ENCODE measurements at regions not wholly inside any gene's neighbourhood (a gene's known extent, or its start where the extent isn't known, plus 50 kb on each side); places are given as distances from the start of the nearest gene placed in this dataset.

- ChIA-PET CTCF (interaction anchor here (1.5 to 2.0 kb wide), 2 partner anchors 13 to 187 kb away, joined by 3 to 4 read pairs; no protein-coding TSS in a partner anchor), POLR2A (no interaction called here)
- TF ChIP-seq, protein P1, sequence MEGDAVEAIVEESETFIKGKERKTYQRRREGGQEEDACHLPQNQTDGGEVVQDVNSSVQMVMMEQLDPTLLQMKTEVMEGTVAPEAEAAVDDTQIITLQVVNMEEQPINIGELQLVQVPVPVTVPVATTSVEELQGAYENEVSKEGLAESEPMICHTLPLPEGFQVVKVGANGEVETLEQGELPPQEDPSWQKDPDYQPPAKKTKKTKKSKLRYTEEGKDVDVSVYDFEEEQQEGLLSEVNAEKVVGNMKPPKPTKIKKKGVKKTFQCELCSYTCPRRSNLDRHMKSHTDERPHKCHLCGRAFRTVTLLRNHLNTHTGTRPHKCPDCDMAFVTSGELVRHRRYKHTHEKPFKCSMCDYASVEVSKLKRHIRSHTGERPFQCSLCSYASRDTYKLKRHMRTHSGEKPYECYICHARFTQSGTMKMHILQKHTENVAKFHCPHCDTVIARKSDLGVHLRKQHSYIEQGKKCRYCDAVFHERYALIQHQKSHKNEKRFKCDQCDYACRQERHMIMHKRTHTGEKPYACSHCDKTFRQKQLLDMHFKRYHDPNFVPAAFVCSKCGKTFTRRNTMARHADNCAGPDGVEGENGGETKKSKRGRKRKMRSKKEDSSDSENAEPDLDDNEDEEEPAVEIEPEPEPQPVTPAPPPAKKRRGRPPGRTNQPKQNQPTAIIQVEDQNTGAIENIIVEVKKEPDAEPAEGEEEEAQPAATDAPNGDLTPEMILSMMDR (IDR thresholded peaks at IDR 0.05; ENCODE audit: control extremely low read depth, extremely low read depth, low read depth, missing control alignments): no peak
- DNase-seq (ENCODE audit: extremely low spot score): no peak
These were observed 84.5 kb upstream of the EGLN3 start for GRCh38 chr14:34035177-34035933.

GRCh38 chr14:34034447-34035176, 83.7 kb upstream of the EGLN3 start:
- DNase-seq (ENCODE audit: extremely low spot score): no peak
- TF ChIP-seq, protein P1 (IDR thresholded peaks at IDR 0.05; ENCODE audit: control extremely low read depth, extremely low read depth, low read depth, missing control alignments): no peak
- CTCF ChIA-PET: interaction anchor here (1.0 to 1.5 kb wide), 2 partner anchors 12 to 187 kb away, joined by 3 read pairs; no protein-coding TSS in a partner anchor
- POLR2A ChIA-PET: no interaction called here

DNA sequence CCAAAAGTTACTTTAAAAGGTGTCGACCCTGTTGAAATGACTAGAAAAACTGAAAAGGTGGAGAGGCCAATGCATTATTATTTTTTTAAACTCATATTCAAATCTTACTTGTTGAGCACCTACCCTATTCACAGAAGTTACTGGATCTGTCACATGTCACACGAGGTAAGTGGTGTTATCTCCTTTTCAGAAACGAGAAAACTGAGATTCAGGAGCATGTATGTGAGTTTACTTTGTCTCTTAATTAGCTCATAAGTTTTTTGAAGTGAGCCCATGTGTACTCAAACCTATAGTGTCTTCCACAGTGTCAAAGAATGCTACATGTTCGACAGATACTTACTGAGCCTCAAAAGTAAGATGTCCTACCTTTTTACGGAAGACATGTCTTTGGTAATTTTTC, 81.8 kb upstream of the EGLN3 start:
- ChIA-PET POLR2A (no interaction called here), CTCF (interaction anchor here (1.1 kb wide), 2 partner anchors 10 to 29 kb away, joined by 3 read pairs; no protein-coding TSS in a partner anchor)

DNA sequence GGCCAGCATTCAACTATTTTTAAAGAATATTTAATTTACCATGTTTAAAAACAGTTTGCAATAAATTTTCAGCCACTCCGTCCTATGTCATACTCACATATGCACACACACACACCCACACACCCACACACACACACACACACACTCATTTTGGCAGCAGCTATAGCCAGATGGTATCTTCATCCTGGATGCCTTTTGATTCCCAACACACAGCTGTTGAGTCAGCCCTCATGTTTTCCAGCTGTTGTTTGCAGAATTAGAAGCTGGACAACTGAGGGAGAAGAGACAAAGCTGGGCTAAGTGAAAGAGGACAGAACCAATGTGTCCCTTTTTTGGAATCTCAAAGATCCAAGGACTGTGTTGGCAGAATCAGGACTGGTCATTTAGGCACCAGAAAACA, 80.0 kb upstream of the EGLN3 start:
- ChIA-PET POLR2A (no interaction called here), CTCF (interaction anchor here (1.3 to 1.4 kb wide), 3 partner anchors 8 to 25 kb away, joined by 3 read pairs; no protein-coding TSS in a partner anchor)
- no peak for DNase-seq (ENCODE audit: extremely low spot score)
- TF ChIP-seq, protein P1 (IDR thresholded peaks at IDR 0.05; ENCODE audit: control extremely low read depth, extremely low read depth, low read depth, missing control alignments): no peak

More for the DNA sequence above, 81.8 kb upstream of the EGLN3 start:
- TF ChIP-seq, protein P1 (IDR thresholded peaks at IDR 0.05; ENCODE audit: control extremely low read depth, extremely low read depth, low read depth, missing control alignments): no peak
- no peak for DNase-seq (ENCODE audit: extremely low spot score)

DNA sequence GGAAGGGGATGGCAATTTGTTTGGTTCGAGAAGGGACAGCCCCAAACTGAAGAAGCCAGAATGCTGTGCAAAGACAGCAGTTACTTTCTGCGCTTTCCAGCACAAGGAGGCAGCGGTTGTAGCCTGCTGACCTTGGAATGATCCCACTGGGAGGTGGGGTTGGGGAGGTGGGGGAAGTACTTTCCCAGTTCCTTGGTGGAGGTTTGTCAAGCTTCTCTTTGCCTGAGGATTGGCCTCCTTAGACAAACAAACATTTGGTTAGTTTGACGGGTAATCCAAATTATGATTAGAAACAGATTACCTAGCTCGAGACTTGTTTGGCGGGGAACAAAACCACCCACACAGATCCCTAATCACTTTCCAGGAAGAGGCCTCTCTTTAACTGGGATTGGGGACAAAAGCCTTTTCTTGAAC, 79.1 kb upstream of the EGLN3 start:
- TF ChIP-seq, protein P1 (IDR thresholded peaks at IDR 0.05; ENCODE audit: control extremely low read depth, extremely low read depth, low read depth, missing control alignments): no peak
- POLR2A ChIA-PET: no interaction called here
- DNase-seq (ENCODE audit: extremely low spot score): no peak
- CTCF ChIA-PET: interaction anchor here (1.3 kb wide), 1 partner anchor 9 kb away, joined by 3 read pairs; no protein-coding TSS in a partner anchor

- POLR2A ChIA-PET: no interaction called here
These were observed 77.2 kb upstream of the EGLN3 start for GRCh38 chr14:34027990-34028495.

More at GRCh38 chr14:34027990-34028495, 77.2 kb upstream of the EGLN3 start:
- TF ChIP-seq, protein P1 (IDR thresholded peaks at IDR 0.05; ENCODE audit: control extremely low read depth, extremely low read depth, low read depth, missing control alignments): no peak
- CTCF ChIA-PET: interaction anchor here (0.8 to 1.2 kb wide), 2 partner anchors 10 to 18 kb away, joined by 3 read pairs; no protein-coding TSS in a partner anchor
- no peak for DNase-seq (ENCODE audit: extremely low spot score)
